AG04450 (cell line): ENCODE measurements at regions not wholly inside any gene's neighbourhood (a gene's known extent, or its start where the extent isn't known, plus 50 kb on each side); places are given as distances from the start of the nearest gene placed in this dataset.
A peak's percentile ranks its signal among the peaks of the same experiment; 100 is the strongest.

Experiments used
- CTCF ChIA-PET: fragments of 300-600, 350-600 bp; formaldehyde crosslinking; extraction: SDS; loops from one replicate; lab custom pipeline; 2022; ENCODE audit warnings: antibody characterized with exemption, inconsistent platforms; lab: Charles Lee
- POLR2A ChIA-PET: fragments of 350-600 bp; formaldehyde crosslinking; extraction: SDS; loops from one replicate; lab custom pipeline; 2021; ENCODE audit warnings: antibody characterized with exemption, inconsistent platforms; lab: Yijun Ruan, JAX
- DNase-seq: peaks from one replicate; pipeline ENCODE4 v3.0.0-alpha.2; 2011; ENCODE audit warnings: low read depth, low spot score
- H3K27ac ChIP-seq: one replicate; pipeline ENCODE4 v1.5.1; 2012; ENCODE audit warnings: low read depth, low read length, control low read depth
- H3K27me3 ChIP-seq: one replicate; pipeline ENCODE4 v1.6.0; 2012; ENCODE audit warnings: low read length; ENCODE audit not compliant: control insufficient read depth, insufficient read depth
- H3K4me3 ChIP-seq: 2 replicates; pipeline ENCODE4 v1.5.1; 2011; ENCODE audit warnings: mild to moderate bottlenecking, low read depth, low read length, control low read depth
- H3K9me3 ChIP-seq: 2 replicates; pipeline ENCODE4 v1.5.1; 2012; ENCODE audit warnings: low read length; ENCODE audit not compliant: control insufficient read depth, insufficient read depth
- CTCF ChIP-seq: IDR thresholded peaks from 2 replicates; pipeline ENCODE4 v1.5.1; 2011; ENCODE audit warnings: low read depth, low read length, control low read depth, inconsistent platforms

GRCh38 chr5:9858043-9858442 lies 227.9 kb upstream of the TAS2R1 start:
- H3K9me3 ChIP-seq: peaks cover 5% of the 10 kb centered on the region; the same call in 1 of the 2 replicates
- TF ChIP-seq CTCF: no peak
- no peak overlapping the region for H3K27ac ChIP-seq
- POLR2A ChIA-PET: no interaction called here
- DNase-seq: no peak
- CTCF ChIA-PET: no interaction called here
- H3K27me3 ChIP-seq: peaks cover 3% of the 10 kb centered on the region
- H3K4me3 ChIP-seq: no peak overlapping the region

- H3K4me3 ChIP-seq: no peak overlapping the region
- CTCF ChIA-PET: no interaction called here
- TF ChIP-seq CTCF: no peak
- DNase-seq: no peak
- H3K9me3 ChIP-seq: peaks cover 5% of the 10 kb centered on the region; the same call in 1 of the 2 replicates
- no peaks in the 10 kb centered on the region for H3K27me3 ChIP-seq
- no peak overlapping the region for H3K27ac ChIP-seq
- POLR2A ChIA-PET: no interaction called here
Observed at GRCh38 chr5:9853309-9853708, 223.2 kb upstream of the TAS2R1 start.

- no peak for DNase-seq
- POLR2A ChIA-PET: no interaction called here
- Histone ChIP-seq H3K4me3 (no peak overlapping the region), H3K27ac (no peak overlapping the region), H3K9me3 (peaks cover under 1% of the 10 kb centered on the region; the same call in 1 of the 2 replicates), H3K27me3 (no peaks in the 10 kb centered on the region)
- TF ChIP-seq CTCF: no peak
- CTCF ChIA-PET: interaction anchor here (0.6 to 1.3 kb wide), 2 partner anchors 10 to 33 kb away, joined by 3 to 6 read pairs; no protein-coding TSS in a partner anchor
Observed at GRCh38 chr5:9852671-9853070, 222.5 kb upstream of the TAS2R1 start.

- POLR2A ChIA-PET: no interaction called here
- Histone ChIP-seq H3K9me3 (no peaks in the 10 kb centered on the region), H3K4me3 (no peak overlapping the region), H3K27ac (peak overlapping the region; percentile 34), H3K27me3 (no peaks in the 10 kb centered on the region)
- TF ChIP-seq CTCF: peak; percentile 60
- CTCF ChIA-PET: interaction anchor here (0.6 to 1.3 kb wide), 2 partner anchors 32 to 1964 kb away, joined by 3 to 5 read pairs; no protein-coding TSS in a partner anchor
- peak; percentile 77 for DNase-seq
Observed at GRCh38 chr5:9851458-9851857, 221.3 kb upstream of the TAS2R1 start.

- H3K27me3 ChIP-seq: no peaks in the 10 kb centered on the region
- CTCF ChIA-PET: interaction anchor here (1.8 kb wide), 1 partner anchor 11 kb away, joined by 4 read pairs; no protein-coding TSS in a partner anchor
Observed at GRCh38 chr5:9850456-9850855, 220.3 kb upstream of the TAS2R1 start.

More at GRCh38 chr5:9850456-9850855, 220.3 kb upstream of the TAS2R1 start:
- POLR2A ChIA-PET: no interaction called here
- H3K27ac ChIP-seq: no peak overlapping the region
- no peak for TF ChIP-seq CTCF
- no peaks in the 10 kb centered on the region for H3K9me3 ChIP-seq
- no peak for DNase-seq
- no peak overlapping the region for H3K4me3 ChIP-seq
